ENCODE measurements at regions not wholly inside any gene's neighbourhood (a gene's known extent, or its start where the extent isn't known, plus 50 kb on each side); places are given as distances from the start of the nearest gene placed in this dataset.

DNA sequence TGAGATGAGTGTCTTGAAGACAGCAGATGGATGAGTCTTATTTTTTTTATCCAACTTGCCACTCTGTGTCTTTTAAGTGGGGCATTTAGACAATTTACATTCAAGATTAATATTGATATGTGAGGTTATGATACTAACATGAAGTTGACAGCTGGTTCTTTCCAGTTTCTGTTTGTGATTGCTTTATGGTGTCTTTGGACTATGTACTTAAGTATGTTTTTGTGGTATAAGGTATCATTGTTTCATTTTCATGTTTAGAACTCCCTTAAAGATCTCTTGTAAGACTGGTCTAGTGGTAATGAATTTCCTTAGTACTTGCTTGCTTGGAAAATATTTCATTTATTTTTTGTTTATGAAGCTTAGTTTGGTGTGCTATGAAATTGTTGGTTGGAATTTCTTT lies 550.3 kb upstream of the NOVA1 start:
- no peaks in the 10 kb centered on the region for H3K4me1 ChIP-seq
- H3K4me3 ChIP-seq = no peak overlapping the region
- no peak overlapping the region for H3K27ac ChIP-seq
- in situ Hi-C loops (cut with MboI; ENCODE audit: low pct_ligation_motif_present in 1 of 4, low pct_unique_long_range_greater_than_20kb in 1 of 4, low sequenced_read_pairs in 3 of 4) = no loop called here
- no peaks in the 10 kb centered on the region for H3K9me3 ChIP-seq
- no peaks in the 10 kb centered on the region for H3K27me3 ChIP-seq
- intact Hi-C loops (cut with DNase I; ENCODE audit: low total_unique reads) = no loop called here
- TF ChIP-seq EP300 (IDR thresholded peaks at IDR 0.05; ENCODE audit: low read depth) (no peak), POLR2AphosphoS5 (IDR thresholded peaks at IDR 0.05) (no peak), POLR2A (IDR thresholded peaks at IDR 0.05) (no peak)
- TF ChIP-seq, protein P1, sequence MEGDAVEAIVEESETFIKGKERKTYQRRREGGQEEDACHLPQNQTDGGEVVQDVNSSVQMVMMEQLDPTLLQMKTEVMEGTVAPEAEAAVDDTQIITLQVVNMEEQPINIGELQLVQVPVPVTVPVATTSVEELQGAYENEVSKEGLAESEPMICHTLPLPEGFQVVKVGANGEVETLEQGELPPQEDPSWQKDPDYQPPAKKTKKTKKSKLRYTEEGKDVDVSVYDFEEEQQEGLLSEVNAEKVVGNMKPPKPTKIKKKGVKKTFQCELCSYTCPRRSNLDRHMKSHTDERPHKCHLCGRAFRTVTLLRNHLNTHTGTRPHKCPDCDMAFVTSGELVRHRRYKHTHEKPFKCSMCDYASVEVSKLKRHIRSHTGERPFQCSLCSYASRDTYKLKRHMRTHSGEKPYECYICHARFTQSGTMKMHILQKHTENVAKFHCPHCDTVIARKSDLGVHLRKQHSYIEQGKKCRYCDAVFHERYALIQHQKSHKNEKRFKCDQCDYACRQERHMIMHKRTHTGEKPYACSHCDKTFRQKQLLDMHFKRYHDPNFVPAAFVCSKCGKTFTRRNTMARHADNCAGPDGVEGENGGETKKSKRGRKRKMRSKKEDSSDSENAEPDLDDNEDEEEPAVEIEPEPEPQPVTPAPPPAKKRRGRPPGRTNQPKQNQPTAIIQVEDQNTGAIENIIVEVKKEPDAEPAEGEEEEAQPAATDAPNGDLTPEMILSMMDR (IDR thresholded peaks at IDR 0.05) = no peak
- DNase-seq = no peak
- H3K36me3 ChIP-seq = no peaks in the 10 kb centered on the region

DNA sequence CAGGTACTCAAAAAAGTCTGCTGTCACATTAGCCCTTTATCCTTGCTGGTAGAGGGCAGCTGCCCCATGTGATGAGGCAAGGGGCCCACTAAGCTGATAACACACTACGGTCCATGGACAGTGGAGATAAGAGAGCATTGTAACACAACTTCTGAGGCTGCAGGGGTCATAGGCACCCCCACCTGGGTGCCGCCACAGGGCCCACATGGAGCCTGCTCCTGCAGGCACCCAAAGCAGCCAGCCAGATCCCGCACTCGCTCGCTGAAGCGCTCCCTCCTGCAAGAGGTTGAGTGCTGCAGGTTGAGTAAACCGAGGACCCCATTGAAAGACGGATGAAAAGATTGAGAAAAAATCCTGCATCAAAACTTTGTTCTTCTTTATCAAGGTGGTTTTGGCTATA lies 566.3 kb upstream of the NOVA1 start:
- Histone ChIP-seq H3K4me1 (no peaks in the 10 kb centered on the region), H3K27me3 (no peaks in the 10 kb centered on the region), H3K36me3 (no peaks in the 10 kb centered on the region), H3K27ac (no peak overlapping the region), H3K4me3 (no peak overlapping the region), H3K9me3 (no peaks in the 10 kb centered on the region)
- intact Hi-C loops (cut with DNase I; ENCODE audit: low total_unique reads) (no loop called here), in situ Hi-C loops (cut with MboI; ENCODE audit: low pct_ligation_motif_present in 1 of 4, low pct_unique_long_range_greater_than_20kb in 1 of 4, low sequenced_read_pairs in 3 of 4) (no loop called here)
- TF ChIP-seq POLR2A (IDR thresholded peaks at IDR 0.05) (no peak), POLR2AphosphoS5 (IDR thresholded peaks at IDR 0.05) (no peak), EP300 (IDR thresholded peaks at IDR 0.05; ENCODE audit: low read depth) (no peak)
- TF ChIP-seq, protein P1 (IDR thresholded peaks at IDR 0.05) = no peak
- WGBS, 2 donors (ENCODE audit: low coverage in 1 of 2) = 89 to 100% methylated on average over 1 to 8 of the region's 8 CpGs
- no peak for DNase-seq

DNA sequence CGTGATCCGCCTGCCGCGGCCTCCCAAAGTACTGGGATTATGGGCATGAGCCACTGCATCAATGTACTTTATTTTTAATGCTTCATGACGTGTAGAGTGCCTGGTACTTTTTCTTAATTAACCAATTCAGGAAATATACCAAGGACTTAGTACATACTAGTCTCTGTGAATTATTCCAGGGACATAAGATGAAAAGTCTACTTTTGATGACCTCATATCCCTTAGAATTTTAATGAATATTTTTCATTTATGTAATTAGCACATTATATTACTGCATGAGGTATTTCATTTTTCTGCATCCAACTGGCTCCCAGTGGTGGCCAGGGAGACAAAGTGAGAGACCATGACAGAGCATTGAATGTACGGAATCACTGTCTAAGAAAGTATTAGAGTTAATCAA lies 577.7 kb upstream of the NOVA1 start:
- no peaks in the 10 kb centered on the region for H3K9me3 ChIP-seq
- no peaks in the 10 kb centered on the region for H3K27me3 ChIP-seq
- no peaks in the 10 kb centered on the region for H3K36me3 ChIP-seq
- WGBS, 2 donors (ENCODE audit: low coverage in 1 of 2) = 88 to 98% methylated on average over 6 of the region's 6 CpGs
- no peak for DNase-seq
- H3K27ac ChIP-seq = no peak overlapping the region
- intact Hi-C loops (cut with DNase I; ENCODE audit: low total_unique reads) (no loop called here), in situ Hi-C loops (cut with MboI; ENCODE audit: low pct_ligation_motif_present in 1 of 4, low pct_unique_long_range_greater_than_20kb in 1 of 4, low sequenced_read_pairs in 3 of 4) (no loop called here)
- H3K4me1 ChIP-seq = no peaks in the 10 kb centered on the region
- TF ChIP-seq, protein P1 (IDR thresholded peaks at IDR 0.05) = no peak
- TF ChIP-seq EP300 (IDR thresholded peaks at IDR 0.05; ENCODE audit: low read depth) (no peak), POLR2A (IDR thresholded peaks at IDR 0.05) (no peak), POLR2AphosphoS5 (IDR thresholded peaks at IDR 0.05) (no peak)
- H3K4me3 ChIP-seq = no peak overlapping the region

DNA sequence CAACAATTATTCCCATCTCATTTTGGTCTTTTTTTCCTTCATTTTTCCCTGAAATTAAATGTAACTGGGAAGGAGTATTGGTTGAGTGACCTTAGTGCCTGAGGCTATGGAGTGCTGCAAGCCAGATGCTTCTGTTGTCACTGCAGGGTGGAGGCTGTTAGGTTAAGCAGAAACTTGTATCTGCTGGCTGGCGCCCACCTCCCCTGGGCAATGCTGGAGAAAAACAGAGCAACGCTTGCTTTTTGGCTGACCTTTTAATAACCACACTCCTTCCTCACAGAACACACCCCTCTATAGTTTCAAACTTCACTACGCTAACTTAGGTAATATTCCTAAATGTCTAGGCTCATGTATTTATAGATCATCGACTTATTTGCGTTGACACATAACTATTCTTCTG lies 583.5 kb upstream of the NOVA1 start:
- Histone ChIP-seq H3K27me3 (no peaks in the 10 kb centered on the region), H3K9me3 (no peaks in the 10 kb centered on the region), H3K36me3 (no peaks in the 10 kb centered on the region), H3K4me1 (no peaks in the 10 kb centered on the region), H3K4me3 (no peak overlapping the region), H3K27ac (no peak overlapping the region)
- no peak for DNase-seq
- in situ Hi-C loops (cut with MboI; ENCODE audit: low pct_ligation_motif_present in 1 of 4, low pct_unique_long_range_greater_than_20kb in 1 of 4, low sequenced_read_pairs in 3 of 4) = no loop called here
- WGBS, 2 donors (ENCODE audit: low coverage in 1 of 2) = 82 to 86% methylated on average over 5 of the region's 5 CpGs
- intact Hi-C loops (cut with DNase I; ENCODE audit: low total_unique reads) = no loop called here
- TF ChIP-seq EP300 (IDR thresholded peaks at IDR 0.05; ENCODE audit: low read depth) (no peak), POLR2A (IDR thresholded peaks at IDR 0.05) (no peak), POLR2AphosphoS5 (IDR thresholded peaks at IDR 0.05) (no peak)
- TF ChIP-seq, protein P1 (IDR thresholded peaks at IDR 0.05) = no peak
